ENCODE measurements at regions not wholly inside any gene's neighbourhood (a gene's known extent, or its start where the extent isn't known, plus 50 kb on each side); places are given as distances from the start of the nearest gene placed in this dataset.

DNA sequence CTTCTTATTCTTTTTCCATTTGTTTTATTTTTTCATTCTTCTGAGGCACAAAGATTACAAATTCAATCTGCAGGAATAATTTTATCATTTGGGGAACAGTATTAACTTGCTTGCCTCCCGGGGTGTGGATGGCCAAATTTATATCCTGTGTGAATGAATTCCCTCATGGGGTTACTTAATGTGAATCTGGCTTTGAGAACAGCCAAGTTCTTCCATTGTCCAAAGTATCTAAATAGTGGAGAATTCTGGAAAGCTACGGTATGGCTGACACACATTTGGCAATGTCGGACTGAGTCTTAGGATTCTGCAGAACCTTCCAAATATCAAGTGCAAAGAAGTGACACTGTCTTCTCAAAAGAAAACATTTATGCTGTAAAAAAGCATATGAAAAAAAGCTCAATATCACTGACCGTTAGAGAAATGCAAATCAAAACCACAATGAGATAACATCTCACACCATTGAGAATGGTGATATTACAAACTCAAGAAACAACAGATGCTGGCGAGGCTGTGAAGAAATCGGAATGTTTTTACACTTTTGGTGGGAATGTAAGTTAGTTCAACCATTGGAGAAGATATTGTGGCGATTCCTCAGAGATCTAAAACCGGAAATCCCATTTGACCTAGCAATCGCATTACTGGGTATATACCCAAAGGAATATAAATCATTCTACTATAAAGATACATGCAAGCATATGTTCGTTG is 620.2 kb downstream of the EFNB2 start:
- TF ChIP-seq, protein P1, sequence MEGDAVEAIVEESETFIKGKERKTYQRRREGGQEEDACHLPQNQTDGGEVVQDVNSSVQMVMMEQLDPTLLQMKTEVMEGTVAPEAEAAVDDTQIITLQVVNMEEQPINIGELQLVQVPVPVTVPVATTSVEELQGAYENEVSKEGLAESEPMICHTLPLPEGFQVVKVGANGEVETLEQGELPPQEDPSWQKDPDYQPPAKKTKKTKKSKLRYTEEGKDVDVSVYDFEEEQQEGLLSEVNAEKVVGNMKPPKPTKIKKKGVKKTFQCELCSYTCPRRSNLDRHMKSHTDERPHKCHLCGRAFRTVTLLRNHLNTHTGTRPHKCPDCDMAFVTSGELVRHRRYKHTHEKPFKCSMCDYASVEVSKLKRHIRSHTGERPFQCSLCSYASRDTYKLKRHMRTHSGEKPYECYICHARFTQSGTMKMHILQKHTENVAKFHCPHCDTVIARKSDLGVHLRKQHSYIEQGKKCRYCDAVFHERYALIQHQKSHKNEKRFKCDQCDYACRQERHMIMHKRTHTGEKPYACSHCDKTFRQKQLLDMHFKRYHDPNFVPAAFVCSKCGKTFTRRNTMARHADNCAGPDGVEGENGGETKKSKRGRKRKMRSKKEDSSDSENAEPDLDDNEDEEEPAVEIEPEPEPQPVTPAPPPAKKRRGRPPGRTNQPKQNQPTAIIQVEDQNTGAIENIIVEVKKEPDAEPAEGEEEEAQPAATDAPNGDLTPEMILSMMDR (IDR thresholded peaks at IDR 0.05; ENCODE audit: low read depth, low read length, poor library complexity, severe bottlenecking), result no peak
- no peak for TF ChIP-seq EZH2phosphoT487 (IDR thresholded peaks at IDR 0.05; ENCODE audit: borderline replicate concordance, low read length)
